Endothelial cell (in vitro differentiated cells): ENCODE measurements at regions not wholly inside any gene's neighbourhood (a gene's known extent, or its start where the extent isn't known, plus 50 kb on each side); places are given as distances from the start of the nearest gene placed in this dataset.
"Not testable (repeated sequence)": the region's sequence is repeated elsewhere in the genome, so short reads cannot be mapped to it uniquely, and the experiment has no call there.

Source experiments
- DNase-seq: peaks from one replicate; pipeline ENCODE4 v3.0.0; 2021; ENCODE audit warnings: low spot score
- H3K27ac Mint-ChIP-seq: one replicate; pipeline ENCODE4 v1.8.0; 2021; ENCODE audit warnings: mixed read lengths, inconsistent platforms; ENCODE audit not compliant: unreplicated experiment
- H3K27me3 Mint-ChIP-seq: one replicate; pipeline ENCODE4 v1.8.0; 2021; ENCODE audit warnings: mild to moderate bottlenecking, moderate library complexity, mixed read lengths, inconsistent platforms; ENCODE audit not compliant: unreplicated experiment
- H3K36me3 Mint-ChIP-seq: one replicate; pipeline ENCODE4 v1.8.0; 2021; ENCODE audit warnings: mild to moderate bottlenecking, low read depth, mixed read lengths, inconsistent platforms; ENCODE audit not compliant: unreplicated experiment
- H3K4me1 Mint-ChIP-seq: one replicate; pipeline ENCODE4 v1.8.0; 2021; ENCODE audit warnings: mild to moderate bottlenecking, mixed read lengths, inconsistent platforms; ENCODE audit not compliant: unreplicated experiment
- H3K4me3 Mint-ChIP-seq: one replicate; pipeline ENCODE4 v1.8.0; 2021; ENCODE audit warnings: mild to moderate bottlenecking, mixed read lengths, inconsistent platforms; ENCODE audit not compliant: unreplicated experiment
- H3K9me3 Mint-ChIP-seq: one replicate; pipeline ENCODE4 v1.8.0; 2021; ENCODE audit warnings: mixed read lengths, inconsistent platforms; ENCODE audit not compliant: unreplicated experiment
- TF ChIP-seq, protein P1 (sequence below): fragments of 200-600 bp; sonication (generic); IDR thresholded peaks from one replicate; pipeline ENCODE4 v1.5.0; 2021; ENCODE audit warnings: antibody characterized with exemption; ENCODE audit not compliant: unreplicated experiment

DNA sequence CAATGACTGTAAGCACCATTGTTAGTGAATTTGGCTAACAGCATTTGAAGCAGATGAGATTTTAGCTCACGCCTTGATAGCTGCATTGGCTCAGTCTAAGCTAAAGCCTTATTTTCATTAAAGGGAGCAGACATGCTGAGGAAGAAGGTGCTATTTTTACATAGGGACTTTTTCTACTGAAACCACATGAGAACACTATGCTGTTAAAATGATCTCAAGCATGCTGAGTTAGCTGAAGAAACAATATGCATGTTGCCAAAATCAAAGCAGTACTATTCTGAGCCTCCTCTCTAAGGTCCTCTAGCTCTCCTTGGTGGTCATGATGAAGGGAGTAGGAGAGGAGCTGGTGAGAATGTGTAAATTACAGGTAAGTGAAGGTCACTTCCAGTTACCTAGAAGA, 134.4 kb upstream of the JADE1 start:
- H3K9me3 Mint-ChIP-seq = no peaks in the 10 kb centered on the region

DNA sequence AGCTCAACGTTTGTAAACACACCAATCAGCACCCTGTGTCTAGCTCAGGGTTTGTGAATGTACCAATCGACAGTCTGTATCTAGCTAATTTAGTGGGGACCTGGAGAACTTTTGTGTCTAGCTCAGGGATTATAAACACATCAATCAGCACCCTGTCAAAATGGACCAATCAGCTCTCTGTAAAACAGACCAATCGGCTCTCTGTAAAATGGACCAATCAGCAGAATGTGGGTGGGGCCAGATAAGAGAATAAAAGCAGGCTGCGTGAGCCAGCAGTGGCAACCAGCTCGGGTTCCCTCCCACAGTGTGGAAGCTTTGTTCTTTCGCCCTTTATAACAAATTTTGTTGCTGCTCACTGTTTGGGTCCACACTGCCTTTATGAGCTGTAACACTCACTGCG, 136.3 kb upstream of the JADE1 start:
- H3K27ac Mint-ChIP-seq, H3K27me3 Mint-ChIP-seq, H3K4me3 Mint-ChIP-seq, H3K36me3 Mint-ChIP-seq, H3K4me1 Mint-ChIP-seq, H3K9me3 Mint-ChIP-seq, DNase-seq: not testable (repeated sequence)

More for the DNA sequence above, 134.4 kb upstream of the JADE1 start:
- no peak for DNase-seq
- Mint-ChIP-seq H3K4me3 (no peak overlapping the region), H3K27ac (no peak overlapping the region), H3K4me1 (no peaks in the 10 kb centered on the region), H3K36me3 (no peaks in the 10 kb centered on the region), H3K27me3 (no peaks in the 10 kb centered on the region)
- TF ChIP-seq, protein P1, sequence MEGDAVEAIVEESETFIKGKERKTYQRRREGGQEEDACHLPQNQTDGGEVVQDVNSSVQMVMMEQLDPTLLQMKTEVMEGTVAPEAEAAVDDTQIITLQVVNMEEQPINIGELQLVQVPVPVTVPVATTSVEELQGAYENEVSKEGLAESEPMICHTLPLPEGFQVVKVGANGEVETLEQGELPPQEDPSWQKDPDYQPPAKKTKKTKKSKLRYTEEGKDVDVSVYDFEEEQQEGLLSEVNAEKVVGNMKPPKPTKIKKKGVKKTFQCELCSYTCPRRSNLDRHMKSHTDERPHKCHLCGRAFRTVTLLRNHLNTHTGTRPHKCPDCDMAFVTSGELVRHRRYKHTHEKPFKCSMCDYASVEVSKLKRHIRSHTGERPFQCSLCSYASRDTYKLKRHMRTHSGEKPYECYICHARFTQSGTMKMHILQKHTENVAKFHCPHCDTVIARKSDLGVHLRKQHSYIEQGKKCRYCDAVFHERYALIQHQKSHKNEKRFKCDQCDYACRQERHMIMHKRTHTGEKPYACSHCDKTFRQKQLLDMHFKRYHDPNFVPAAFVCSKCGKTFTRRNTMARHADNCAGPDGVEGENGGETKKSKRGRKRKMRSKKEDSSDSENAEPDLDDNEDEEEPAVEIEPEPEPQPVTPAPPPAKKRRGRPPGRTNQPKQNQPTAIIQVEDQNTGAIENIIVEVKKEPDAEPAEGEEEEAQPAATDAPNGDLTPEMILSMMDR = no peak

DNA sequence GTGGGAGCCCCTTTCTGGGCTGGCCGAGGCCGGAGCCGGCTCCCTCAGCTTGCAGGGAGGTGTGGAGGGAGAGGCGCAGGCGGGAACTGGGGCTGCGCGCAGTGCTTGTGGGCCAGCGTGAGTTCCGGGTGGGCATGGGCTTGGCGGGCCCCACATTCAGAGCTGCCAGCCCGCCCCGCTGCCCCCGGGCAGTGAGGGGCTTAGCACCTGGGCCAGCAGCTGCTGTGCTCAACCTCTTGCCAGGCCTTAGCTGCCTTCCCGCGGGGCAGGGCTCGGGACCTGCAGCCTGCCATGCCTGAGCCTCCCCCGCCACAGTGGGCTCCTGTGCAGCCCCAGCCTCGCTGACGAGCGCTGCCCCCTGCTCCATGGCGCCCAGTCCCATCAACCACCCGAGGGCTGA, 136.9 kb upstream of the JADE1 start:
- H3K4me3 Mint-ChIP-seq, H3K4me1 Mint-ChIP-seq, H3K9me3 Mint-ChIP-seq, H3K36me3 Mint-ChIP-seq, H3K27ac Mint-ChIP-seq, DNase-seq, H3K27me3 Mint-ChIP-seq: not testable (repeated sequence)

DNA sequence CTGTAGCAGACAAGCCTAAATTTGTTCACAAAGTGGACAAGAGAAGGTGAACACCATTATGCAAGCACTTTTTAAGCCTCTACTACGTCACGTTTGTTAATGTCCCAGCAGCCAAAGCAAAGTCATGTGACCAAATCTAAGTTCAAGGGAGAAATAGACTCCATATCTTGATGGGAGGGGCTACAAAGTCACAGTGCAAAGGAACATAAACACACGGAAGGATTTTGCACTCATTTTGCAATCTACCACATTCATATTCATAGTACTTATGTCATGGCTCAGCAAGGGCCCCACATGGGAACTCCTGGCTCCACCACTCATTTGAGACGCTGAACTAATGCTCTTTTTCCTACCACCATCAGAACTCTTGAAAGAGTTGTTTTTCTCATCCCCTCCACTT, 139.0 kb upstream of the JADE1 start:
- DNase-seq = no peak
- H3K27ac Mint-ChIP-seq = no peak overlapping the region
- no peaks in the 10 kb centered on the region for H3K9me3 Mint-ChIP-seq
- H3K4me1 Mint-ChIP-seq = no peaks in the 10 kb centered on the region
- H3K4me3 Mint-ChIP-seq = no peak overlapping the region
- no peaks in the 10 kb centered on the region for H3K36me3 Mint-ChIP-seq
- H3K27me3 Mint-ChIP-seq = no peaks in the 10 kb centered on the region
- TF ChIP-seq, protein P1 = no peak

DNA sequence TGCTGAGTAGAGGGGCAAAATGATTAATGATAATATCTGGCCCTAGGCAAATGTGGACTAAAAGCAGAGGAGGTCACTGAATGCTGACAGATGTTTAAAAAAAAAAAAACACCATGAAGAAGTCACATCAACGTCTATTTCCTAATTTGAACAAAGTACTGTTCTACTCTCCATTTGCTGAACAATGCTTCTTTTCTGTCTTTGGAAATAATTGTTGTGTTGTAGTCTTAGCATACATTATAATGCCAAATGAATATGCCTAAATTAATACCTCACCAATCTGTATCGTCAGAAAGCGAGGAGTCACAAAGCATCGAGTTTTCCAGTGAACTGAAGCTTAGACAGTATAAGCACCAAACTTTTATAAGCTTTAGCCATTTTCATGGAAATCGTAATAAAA, 140.9 kb upstream of the JADE1 start:
- no peak overlapping the region for H3K27ac Mint-ChIP-seq
- no peaks in the 10 kb centered on the region for H3K4me1 Mint-ChIP-seq
- DNase-seq = no peak
- TF ChIP-seq, protein P1 = no peak
- no peak overlapping the region for H3K4me3 Mint-ChIP-seq
- no peaks in the 10 kb centered on the region for H3K9me3 Mint-ChIP-seq
- no peaks in the 10 kb centered on the region for H3K36me3 Mint-ChIP-seq
- H3K27me3 Mint-ChIP-seq = no peaks in the 10 kb centered on the region

DNA sequence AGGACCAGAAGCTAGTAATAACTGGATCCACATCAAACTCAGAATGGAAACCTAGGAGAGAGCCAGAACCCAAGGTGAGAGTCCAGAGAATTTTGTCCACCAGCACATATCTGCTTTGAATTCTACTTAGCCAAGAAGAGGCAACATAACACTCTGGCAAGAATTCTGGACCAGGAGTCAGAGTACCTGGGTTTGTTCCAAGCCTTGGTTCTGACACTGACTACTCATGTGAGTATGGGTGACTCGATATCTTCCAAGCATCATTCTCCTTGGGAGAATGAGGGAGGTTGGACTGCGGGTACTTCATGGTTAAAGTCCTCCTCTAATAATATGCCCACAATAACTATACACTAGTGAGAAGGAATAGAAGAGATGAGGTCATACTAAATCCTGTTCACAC, 144.0 kb upstream of the JADE1 start:
- Mint-ChIP-seq H3K4me3 (no peak overlapping the region), H3K9me3 (no peaks in the 10 kb centered on the region), H3K36me3 (no peaks in the 10 kb centered on the region), H3K27me3 (no peaks in the 10 kb centered on the region), H3K4me1 (no peaks in the 10 kb centered on the region), H3K27ac (no peak overlapping the region)
- DNase-seq = no peak
- TF ChIP-seq, protein P1 = no peak
